Cardiac muscle cell (in vitro differentiated cells and primary cell): ENCODE measurements at regions not wholly inside any gene's neighbourhood (a gene's known extent, or its start where the extent isn't known, plus 50 kb on each side); places are given as distances from the start of the nearest gene placed in this dataset.

ENCODE experiments used
- DNase-seq, 2 donors: peaks; one replicate each; pipeline versions ENCODE4 v3.0.0 to v3.0.0-alpha.2; 2010 to 2017; ENCODE audit warnings: low read depth in 1 of 2, low spot score in 1 of 2
- H3K27ac ChIP-seq: fragments of 200-600 bp; sonication (generic); 2 replicates; pipeline ENCODE4 v1.5.1; 2016
- H3K27me3 ChIP-seq: fragments of 200-600 bp; sonication (generic); 2 replicates; pipeline ENCODE4 v1.6.0; 2016; ENCODE audit warnings: control low read depth
- H3K36me3 ChIP-seq: fragments of 200-600 bp; sonication (generic); 2 replicates; pipeline ENCODE4 v1.5.1; 2016; ENCODE audit warnings: control low read depth
- H3K4me1 ChIP-seq: fragments of 200-600 bp; sonication (generic); 2 replicates; pipeline ENCODE4 v1.8.1; 2017; ENCODE audit warnings: low read depth, mild to moderate bottlenecking, mixed run types
- H3K4me3 ChIP-seq: fragments of 200-600 bp; sonication (generic); 2 replicates; pipeline ENCODE4 v1.5.1; 2016; ENCODE audit warnings: mild to moderate bottlenecking
- H3K9me3 ChIP-seq: fragments of 200-600 bp; sonication (generic); 2 replicates; pipeline ENCODE4 v1.5.1; 2017; ENCODE audit warnings: low read depth, mild to moderate bottlenecking, control low read depth
- CTCF ChIP-seq: IDR thresholded peaks from 2 replicates; pipeline ENCODE4 v1.5.1; 2012; ENCODE audit warnings: low read depth, mild to moderate bottlenecking, low read length

GRCh38 chr1:193335806-193336428 is 149.5 kb upstream of the B3GALT2 start:
- Histone ChIP-seq H3K27me3 (no peaks in the 10 kb centered on the region), H3K9me3 (peaks cover 3% of the 10 kb centered on the region), H3K36me3 (no peaks in the 10 kb centered on the region), H3K4me1 (no peaks in the 10 kb centered on the region), H3K4me3 (no peak overlapping the region), H3K27ac (no peak overlapping the region)
- DNase-seq, result peak in 1 of 2 donors; percentile 57
- TF ChIP-seq CTCF, result no peak

- no peak for TF ChIP-seq CTCF
- no peaks in the 10 kb centered on the region for H3K27me3 ChIP-seq
- no peaks in the 10 kb centered on the region for H3K36me3 ChIP-seq
- H3K4me1 ChIP-seq, result no peaks in the 10 kb centered on the region
- H3K27ac ChIP-seq, result no peak overlapping the region
- no peak for DNase-seq
- H3K9me3 ChIP-seq, result peaks cover 3% of the 10 kb centered on the region
- no peak overlapping the region for H3K4me3 ChIP-seq
These were observed 146.8 kb upstream of the B3GALT2 start for GRCh38 chr1:193333166-193333565.

GRCh38 chr1:193326296-193326695 is 139.9 kb upstream of the B3GALT2 start:
- Histone ChIP-seq H3K4me3 (no peak overlapping the region), H3K36me3 (no peaks in the 10 kb centered on the region), H3K4me1 (no peaks in the 10 kb centered on the region), H3K27ac (no peak overlapping the region), H3K27me3 (no peaks in the 10 kb centered on the region), H3K9me3 (peaks cover 2% of the 10 kb centered on the region)
- DNase-seq, result no peak
- TF ChIP-seq CTCF, result no peak

GRCh38 chr1:193325771-193326170 is 139.4 kb upstream of the B3GALT2 start:
- DNase-seq, result no peak
- Histone ChIP-seq H3K27me3 (no peaks in the 10 kb centered on the region), H3K27ac (no peak overlapping the region), H3K4me3 (no peak overlapping the region), H3K36me3 (no peaks in the 10 kb centered on the region), H3K9me3 (no peaks in the 10 kb centered on the region), H3K4me1 (no peaks in the 10 kb centered on the region)
- TF ChIP-seq CTCF, result no peak

- H3K9me3 ChIP-seq, result no peaks in the 10 kb centered on the region
- H3K27ac ChIP-seq, result no peak overlapping the region
- H3K4me3 ChIP-seq, result no peak overlapping the region
- H3K4me1 ChIP-seq, result no peaks in the 10 kb centered on the region
- no peaks in the 10 kb centered on the region for H3K27me3 ChIP-seq
- no peak for DNase-seq
- H3K36me3 ChIP-seq, result no peaks in the 10 kb centered on the region
- TF ChIP-seq CTCF, result no peak
These were observed 138.6 kb upstream of the B3GALT2 start for GRCh38 chr1:193325042-193325441.
